HG03439 (cell line): ENCODE measurements at regions not wholly inside any gene's neighbourhood (a gene's known extent, or its start where the extent isn't known, plus 50 kb on each side); places are given as distances from the start of the nearest gene placed in this dataset.
"Not testable (repeated sequence)": the region's sequence is repeated elsewhere in the genome, so short reads cannot be mapped to it uniquely, and the experiment has no call there.

ENCODE experiments used
- ATAC-seq: cut with Tn5 transposase; IDR thresholded peaks from one replicate; pipeline ENCODE4 v1.9.1; 2021; ENCODE audit warnings: mild to moderate bottlenecking, moderate library complexity; ENCODE audit not compliant: unreplicated experiment

DNA sequence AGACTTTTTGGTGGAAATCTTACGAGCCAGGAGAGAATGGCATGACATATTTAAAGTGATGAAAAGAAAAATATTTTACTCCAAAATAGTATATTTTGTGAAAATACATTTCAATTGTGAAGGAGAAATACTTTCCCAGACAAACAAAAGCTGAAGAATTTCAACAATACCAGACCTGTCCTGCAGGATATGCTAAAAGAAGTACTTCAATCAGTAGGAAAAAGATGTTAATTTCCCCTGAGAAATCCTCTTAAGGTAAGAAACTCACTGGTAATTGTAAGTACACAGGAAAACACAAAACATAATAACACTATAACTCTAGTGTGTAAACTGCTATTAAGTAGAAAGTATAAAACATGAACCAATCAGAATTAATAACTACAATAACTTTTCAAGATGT, 341.8 kb upstream of the GJE1 start:
- no peak for ATAC-seq

DNA sequence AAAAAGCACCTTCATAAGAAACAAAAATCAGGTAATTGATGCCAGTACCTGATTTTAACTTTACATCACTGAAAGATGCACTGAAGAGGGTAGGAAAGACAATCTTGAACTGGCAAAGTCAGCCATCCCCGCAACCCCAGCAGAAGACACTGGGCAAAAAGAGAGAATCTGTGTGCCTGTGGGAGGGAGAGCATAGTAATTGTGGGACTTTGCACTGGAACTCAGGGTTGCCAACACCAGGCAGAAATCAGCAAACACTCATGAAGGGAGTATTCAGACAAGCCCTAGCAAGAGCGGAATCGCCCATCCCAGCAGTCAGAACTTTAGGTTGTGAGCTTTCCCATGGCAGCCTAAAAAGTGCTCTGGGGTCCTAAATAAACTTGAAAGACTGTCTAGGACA, 344.6 kb upstream of the GJE1 start:
- no peak for ATAC-seq

DNA sequence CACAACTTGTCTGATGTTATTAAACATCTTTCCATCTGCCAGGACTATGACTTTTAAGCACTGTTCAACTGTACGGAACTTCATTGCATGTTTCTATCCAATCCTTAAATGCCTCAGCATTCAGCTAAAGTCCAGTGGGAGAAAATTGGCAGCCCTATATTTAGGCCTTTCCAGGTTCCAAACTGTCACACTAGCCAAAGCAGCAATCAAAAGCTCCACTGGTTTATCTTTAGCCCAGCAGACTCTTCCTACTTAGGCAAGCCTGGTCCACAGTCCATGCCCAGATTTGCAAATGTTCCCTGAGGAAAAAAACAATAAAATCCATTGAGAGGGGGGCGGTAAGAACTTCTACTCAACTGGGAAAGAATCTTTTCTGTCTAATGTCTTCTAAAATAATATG, 349.1 kb upstream of the GJE1 start:
- ATAC-seq, result no peak

DNA sequence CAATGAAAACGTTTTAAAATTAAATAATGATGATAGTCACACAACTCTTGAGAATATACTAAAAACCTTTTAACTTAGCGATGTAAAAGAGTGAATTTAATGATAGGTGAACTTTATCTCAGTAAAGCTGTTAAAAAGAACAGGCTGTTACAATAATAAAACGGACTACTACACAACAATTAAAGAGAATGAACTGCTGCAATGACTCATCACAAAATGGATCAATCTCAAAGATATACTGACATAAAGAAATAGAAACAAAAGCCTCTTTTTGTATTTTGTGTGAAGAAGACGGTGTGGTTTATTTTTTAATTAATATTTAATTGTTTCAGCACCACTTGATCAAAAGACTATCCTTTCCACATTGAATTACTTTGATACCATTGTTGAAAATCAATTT, 352.4 kb upstream of the GJE1 start:
- no peak for ATAC-seq

DNA sequence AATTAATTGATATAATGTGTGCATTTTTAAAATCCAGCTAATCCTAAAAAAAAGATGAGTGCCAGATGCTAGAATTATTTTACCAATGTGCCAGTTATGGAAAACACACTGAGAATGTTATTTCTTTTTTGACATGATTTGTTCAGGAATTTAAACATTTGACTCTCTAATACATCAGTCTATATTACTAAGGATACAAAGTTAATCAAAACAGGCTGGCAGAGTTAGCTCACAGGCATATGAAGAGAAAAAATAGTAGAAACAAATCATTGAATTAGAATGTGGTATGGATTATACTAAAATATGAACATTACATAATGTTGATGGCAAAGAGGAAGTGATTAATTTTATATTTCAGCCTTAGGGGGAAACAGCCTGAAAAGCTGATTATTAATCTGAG, 368.3 kb upstream of the GJE1 start:
- no peak for ATAC-seq

DNA sequence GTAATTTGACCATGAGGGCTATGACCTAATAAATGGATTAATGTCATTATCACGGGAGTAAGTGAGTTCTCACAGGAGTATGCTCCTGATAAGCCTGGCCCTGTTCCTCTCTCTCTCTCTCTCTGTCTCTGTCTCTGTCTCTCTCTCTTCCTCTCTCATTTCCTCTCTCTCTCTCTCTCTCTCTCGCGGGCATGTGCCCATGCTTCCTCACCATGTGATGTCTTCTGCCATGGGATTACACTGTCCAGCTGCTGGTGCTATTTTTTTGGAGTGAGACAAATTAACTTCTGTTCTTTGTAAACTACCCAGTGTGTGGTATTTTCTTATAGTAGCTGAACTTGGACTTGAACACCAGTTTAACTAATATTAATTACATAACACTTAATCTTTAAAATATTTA, 374.3 kb upstream of the GJE1 start:
- no peak for ATAC-seq

DNA sequence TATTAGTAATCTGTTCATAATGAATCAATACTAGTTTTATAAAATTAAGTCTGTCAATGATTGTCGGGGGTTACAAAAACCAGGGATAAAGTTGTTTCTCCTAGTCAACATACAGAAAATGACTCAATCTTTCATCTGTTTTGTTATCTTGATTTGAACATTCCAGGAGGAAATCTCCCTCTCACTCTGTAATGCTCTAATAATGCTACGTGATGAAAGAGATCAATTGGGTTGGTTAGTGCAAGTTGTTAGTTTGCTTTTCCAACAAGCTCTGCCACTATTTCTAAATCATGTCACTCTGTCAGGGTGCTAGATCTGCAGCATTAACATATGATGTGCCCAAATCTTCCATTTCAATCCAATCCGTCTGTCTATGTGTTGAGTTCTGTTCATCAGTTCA, 379.5 kb upstream of the GJE1 start:
- no peak for ATAC-seq

DNA sequence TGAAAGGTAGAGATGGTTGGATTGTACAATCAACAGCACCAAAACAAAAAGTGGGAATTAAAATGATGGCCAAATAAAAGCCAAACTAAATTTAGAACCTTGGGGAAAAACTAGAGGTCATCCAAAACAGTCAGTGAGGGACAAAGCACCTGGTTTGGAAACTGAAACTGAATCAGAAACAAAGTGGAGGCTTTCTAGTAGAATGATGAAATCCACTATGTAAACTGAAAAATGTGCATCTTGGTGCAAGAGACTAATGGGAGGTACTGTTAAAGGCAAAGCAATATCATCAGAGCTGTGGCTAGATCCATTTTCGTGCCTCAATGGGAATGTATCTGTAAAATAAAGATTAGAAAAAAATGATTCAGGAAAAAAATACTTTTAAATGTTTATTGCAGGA, 380.0 kb upstream of the GJE1 start:
- no peak for ATAC-seq

DNA sequence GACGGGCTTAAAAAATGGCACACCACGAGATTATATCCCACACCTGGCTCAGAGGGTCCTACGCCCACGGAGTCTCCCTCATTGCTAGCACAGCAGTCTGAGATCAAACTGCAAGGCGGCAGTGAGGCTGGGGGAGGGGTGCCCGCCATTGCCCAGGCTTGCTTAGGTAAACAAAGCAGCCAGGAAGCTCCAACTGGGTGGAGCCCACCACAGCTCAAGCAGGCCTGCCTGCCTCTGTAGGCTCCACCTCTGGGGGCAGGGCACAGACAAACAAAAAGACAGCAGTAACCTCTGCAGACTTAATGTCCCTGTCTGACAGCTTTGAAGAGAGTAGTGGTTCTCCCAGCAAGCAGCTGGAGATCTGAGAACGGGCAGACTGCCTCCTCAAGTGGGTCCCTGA, 386.4 kb upstream of the GJE1 start:
- not testable (repeated sequence) for ATAC-seq

DNA sequence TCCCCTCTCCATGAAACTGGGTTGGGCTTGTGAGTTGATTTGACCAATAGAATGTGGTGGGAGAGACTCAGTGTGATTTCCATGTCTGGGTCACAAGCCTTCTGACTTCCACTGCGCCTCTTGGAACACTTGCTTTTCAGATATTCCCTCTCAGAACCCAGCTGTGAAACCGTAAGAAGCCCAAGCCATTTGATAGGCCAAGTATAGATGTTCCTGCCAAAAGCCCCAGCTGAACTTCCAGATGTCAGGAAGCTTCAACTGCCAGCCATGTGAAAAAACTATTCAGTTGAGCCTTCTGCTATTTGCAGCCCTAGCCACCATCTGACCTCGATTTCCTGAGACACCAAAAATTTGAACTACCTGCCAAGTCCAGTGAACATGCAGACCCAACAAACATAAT, 387.8 kb upstream of the GJE1 start:
- no peak for ATAC-seq

DNA sequence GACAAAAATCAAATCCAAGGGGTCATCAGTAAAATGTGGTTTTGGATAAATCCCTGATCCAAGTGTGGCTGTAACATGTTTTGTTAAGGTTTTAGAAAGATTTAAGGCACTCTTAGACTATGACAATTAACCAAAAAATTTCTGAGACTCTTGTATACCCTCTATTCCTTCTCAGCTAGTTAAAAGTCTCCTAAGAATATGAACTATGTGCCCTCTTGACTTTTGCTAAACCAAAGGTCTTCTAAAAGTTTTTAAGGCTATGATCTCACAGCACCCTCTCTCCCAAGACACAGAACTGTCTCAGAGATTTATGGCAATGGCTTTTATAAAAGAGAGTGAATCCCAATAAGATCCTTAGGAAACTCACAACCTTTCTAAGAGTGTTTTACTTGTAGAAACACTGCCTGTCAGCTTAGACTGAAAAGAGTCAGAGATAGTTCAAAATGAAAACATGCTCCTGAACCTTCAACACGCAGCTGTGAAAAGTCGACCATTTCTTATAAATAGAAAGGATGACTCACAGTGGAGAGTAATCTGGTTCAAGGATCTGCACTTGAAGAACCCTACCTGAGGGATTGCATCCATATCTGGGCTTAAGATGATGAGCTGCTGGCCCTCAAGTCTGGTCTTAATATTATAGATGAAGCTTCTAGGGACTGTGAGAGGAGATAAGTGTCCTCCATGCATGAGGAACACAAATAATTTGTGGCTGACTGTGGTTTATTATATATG, 388.4 kb upstream of the GJE1 start:
- no peak for ATAC-seq

DNA sequence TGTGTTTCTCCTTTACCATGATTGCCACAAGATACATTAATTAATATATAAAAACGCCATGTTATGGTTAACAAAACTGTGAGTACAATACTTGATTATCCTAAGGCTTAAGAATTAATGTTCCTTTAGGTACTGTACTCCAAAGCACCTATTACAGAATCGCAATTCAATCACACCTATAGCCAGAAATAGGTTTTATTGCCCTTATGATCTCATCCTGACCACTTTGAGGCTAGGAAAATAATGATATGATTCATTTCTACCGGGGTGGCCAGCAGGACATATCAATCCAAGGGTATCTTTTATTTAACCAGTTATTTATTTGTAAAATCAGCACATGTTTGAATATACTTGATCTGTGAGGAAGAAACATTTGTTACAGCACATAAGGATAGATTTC, 396.6 kb upstream of the GJE1 start:
- no peak for ATAC-seq

DNA sequence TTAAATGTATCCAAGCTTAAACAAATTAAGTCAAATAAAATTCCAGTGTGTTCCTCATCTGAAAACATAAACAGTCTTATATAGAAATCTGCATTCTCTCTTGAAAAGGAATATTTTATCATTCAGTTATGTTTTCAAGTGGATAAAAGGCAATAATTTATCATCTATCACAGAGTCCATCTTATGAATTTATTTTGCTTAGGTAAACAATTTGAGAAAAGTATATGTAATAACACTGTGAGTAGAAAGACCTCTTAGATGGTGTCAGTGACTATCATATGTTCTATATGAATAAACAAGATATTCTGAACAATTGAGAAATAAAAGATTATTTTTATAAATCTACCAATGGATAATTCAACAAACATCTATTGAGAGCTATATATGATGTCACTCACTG, 397.6 kb upstream of the GJE1 start:
- no peak for ATAC-seq

DNA sequence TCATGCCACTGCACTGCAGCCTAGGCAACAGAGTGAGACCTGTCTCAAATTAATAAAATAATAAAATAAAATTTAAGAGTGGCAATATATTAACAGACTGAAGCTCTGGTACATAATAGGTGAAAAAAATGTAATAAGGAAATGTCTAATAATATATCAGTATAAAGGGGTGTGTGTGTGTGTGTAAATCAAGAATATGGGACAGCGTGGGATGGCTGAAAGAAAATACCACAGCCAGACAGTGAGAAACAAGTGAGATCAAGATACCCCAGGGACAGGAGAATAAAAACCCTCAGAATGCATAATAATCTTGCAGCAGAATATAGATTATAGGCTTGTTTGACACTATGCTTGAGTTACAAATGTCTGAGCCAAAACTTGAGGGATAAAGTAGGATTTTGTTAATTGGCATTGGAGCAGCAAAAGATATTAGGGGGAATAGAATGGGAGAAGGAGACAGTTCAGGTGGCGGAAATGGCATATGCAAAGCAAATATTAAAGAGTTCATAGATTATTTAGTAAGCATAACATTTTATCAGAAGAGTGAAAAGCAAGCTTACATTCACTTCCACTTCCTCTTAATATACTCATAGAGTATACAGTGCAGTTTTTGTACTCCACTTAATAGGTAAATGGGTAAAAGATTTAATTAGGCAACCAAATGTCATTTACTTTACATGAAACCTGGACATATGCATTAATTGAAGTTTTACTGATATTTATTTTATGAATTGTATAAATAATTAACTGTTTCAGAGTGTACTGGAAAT, 398.5 kb upstream of the GJE1 start:
- ATAC-seq, result no peak

DNA sequence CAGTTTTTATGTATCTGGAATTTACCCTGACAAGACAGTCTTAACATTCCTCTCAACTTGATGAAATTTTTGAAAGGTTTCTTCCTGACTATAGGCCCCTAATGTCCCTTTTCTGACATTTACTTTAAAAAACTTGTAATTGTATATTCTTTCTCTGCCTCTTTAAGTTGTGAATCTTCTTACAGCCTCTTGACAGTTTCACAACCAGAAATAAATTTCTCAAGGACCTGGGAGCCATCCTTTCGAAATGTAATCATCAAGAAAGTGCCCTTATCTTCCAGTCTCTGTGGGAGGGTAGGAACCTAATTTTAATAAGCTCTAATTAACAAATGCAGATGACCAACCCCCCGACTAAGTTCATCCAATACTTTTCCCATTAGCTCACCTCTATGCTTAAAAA, 403.6 kb upstream of the GJE1 start:
- ATAC-seq, result no peak

DNA sequence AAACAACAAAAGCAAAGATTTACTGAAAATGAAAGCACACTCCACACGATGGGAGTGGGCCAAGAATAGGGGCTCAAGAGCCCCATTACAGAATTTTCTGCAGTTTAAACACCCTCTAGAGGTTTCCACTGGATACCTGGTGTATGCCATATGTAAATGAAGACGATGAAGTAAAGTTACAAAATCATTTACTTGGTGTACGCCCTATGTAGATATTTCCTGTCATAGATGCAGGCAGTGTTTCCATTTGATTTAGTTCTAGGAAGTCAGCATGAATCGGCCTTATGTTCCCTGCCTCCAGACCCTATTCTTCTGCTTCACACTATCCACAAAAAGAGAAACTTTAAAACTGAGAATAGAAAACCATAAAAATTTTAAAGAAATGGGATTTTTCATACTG, 404.4 kb upstream of the GJE1 start:
- ATAC-seq, result no peak

DNA sequence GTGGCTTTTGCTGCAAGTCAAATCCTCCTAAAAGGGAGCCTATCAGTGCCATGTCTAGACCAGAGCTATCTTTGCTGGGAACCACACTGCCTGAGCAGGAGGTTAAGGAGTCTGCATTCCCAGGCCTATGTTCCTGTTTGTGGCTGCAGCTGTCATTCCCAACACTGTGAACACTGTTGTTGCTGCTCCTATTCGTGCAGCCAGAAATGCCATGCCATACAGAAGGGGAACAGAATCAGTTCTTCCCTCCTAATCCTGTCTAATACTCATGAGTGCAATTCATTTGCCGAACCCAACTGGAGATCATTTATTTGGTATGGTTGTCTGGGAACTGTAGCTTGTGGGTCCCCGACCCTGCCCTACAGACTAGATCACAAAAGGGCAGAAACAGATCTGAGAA, 406.5 kb upstream of the GJE1 start:
- ATAC-seq, result no peak

DNA sequence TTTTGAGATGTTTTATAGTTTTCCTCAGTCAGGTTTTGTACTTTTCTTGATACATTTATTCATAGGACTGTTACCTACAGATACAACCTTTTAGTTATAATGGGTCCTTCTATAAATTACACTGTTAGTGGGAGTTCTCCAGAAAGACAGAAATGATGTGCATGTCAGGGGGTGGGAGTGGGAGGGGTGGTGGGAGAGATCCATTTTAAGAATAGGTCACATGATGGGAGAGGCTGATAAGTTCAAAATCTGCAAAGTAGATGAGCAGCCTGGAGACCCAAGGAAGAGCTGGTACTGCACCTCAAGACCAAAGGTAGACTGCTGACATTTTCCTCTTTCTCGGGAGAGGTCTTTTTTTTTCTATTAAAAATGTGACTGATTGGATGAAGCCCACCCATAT, 408.0 kb upstream of the GJE1 start:
- no peak for ATAC-seq

DNA sequence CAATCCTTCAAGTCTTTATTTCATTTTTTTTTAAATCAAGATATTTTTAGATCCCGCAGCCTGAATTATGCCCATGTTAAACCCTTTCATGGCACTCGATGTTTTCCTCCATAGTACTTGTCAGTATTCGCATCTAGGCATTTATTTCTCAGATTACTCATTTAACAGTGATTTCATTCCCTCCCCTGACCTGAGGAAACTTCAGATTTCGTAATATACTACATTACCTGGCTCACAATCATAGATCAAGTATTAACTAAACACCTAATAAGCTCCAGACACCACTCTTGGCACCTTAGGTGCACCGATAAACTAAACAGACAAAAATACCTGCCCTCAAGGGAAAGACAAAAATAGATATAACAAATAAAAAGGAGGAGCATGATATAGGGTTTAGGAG, 413.2 kb upstream of the GJE1 start:
- no peak for ATAC-seq

DNA sequence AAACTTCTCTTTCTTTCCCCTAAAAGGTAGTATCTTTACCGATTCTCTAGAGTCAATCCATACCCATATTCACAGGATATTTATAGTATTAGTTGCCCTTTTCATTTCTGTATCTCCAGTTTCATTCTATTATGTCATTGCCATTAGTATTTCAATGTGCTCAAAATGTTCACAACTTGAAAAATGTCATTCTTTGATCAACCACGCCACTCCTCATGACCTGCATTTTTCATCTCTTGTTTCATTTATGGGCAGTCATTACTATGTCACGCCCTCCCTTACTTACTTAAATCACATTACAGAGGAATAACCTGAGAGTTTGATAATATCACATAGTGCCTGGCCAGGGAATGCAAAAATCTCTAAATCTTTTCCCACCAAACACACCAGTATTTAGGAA, 427.3 kb upstream of the GJE1 start:
- no peak for ATAC-seq

DNA sequence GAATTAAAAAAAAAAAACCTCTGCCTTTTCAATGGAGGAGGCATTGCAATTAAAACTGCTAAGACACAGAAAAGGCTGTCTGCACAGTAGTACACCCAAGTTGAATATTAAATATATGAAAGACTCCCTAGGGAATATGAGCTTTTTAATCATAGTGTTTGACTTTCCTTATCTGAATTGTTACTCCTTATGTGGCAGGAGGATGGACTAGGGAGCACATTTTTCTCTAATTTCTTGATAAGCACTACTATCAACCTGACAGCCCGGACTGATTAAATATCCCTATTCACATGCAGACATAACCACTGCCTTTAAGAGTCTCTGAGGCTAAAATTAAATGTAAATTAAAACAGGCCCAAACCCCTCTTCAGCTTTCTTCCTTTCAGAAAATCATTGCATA, 428.6 kb upstream of the GJE1 start:
- no peak for ATAC-seq

DNA sequence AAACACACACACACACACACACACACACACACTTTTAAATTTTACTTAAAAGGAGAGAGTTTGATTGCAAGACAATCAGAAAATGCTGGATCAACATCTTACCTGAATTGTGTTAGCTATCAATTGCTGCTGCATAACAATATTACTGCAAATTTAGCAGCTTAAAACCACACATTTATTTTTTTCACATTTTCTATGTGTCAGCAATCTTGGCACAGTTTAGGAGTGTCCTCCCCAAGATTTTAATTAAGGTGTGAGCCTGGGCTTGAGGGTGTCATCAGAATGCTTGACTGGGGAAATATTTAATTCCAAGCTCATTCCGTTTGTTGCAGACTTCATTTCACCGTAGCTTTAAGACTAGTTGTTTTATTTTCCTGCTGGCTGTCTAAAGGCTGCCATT, 431.0 kb upstream of the GJE1 start:
- no peak for ATAC-seq

DNA sequence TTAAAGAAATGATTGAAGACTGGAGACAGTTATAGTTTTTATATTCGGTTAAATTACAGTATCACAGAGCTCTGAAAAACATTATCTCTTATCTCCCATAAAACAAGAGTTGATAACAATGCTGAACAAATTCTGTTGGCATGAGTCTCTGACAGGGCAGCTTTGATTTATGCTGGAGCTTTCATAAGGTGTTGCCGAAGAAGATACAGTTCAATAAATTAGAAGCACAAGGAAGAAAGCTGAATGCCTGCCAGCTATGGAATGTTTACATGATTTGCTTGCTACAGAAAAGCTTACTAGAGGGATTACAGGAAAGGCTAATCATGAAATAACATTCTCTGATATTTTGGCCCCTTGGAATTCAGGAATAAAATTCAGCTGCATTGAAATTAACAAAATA, 431.9 kb upstream of the GJE1 start:
- no peak for ATAC-seq
